BE2C (cell line): ENCODE measurements at regions not wholly inside any gene's neighbourhood (a gene's known extent, or its start where the extent isn't known, plus 50 kb on each side); places are given as distances from the start of the nearest gene placed in this dataset.

Experiments
- DNase-seq: peaks from one replicate; pipeline ENCODE4 v3.0.0-alpha.2; 2020
- H3K27me3 ChIP-seq: fragments of 250-450 bp; sonication (Bioruptor Pico); 2 replicates; pipeline ENCODE4 v1.5.1; 2020; ENCODE audit warnings: mild to moderate bottlenecking
- H3K36me3 ChIP-seq: fragments of 250-450 bp; sonication (Bioruptor Pico); 2 replicates; pipeline ENCODE4 v1.5.1; 2020; ENCODE audit warnings: mild to moderate bottlenecking
- H3K4me1 ChIP-seq: fragments of 250-450 bp; sonication (Bioruptor Pico); 2 replicates; pipeline ENCODE4 v1.5.1; 2020
- H3K4me3 ChIP-seq: 2 replicates; pipeline ENCODE4 v1.5.1; 2011; ENCODE audit warnings: low read depth, low read length
- H3K9me3 ChIP-seq: fragments of 250-450 bp; sonication (Bioruptor Pico); 2 replicates; pipeline ENCODE4 v1.5.1; 2020
- TF ChIP-seq, protein P1 (sequence below): IDR thresholded peaks from 2 replicates; pipeline ENCODE4 v1.5.1; 2012; ENCODE audit warnings: mild to moderate bottlenecking, low read depth, low read length

DNA sequence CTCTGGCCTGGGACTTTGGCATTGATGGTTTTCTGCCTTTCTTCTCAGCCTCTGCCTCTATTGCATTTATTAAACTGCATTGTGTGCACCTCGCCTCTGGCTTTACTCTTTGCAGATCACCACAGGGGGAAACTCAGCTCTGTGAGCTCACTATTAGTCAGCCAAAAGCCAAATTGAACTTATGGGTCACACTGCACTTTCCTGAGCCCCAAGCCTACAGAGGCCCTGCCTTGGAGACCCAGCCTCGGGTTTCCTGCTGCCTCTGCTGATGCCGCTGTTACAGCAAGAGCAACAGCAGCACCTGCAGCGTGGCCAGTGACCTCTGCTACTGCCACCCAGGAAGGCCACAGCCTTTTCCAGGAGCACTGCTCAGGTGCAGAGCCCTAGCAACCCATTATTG is 122.5 kb downstream of the DAD1 start:
- Histone ChIP-seq H3K36me3 (no peaks in the 10 kb centered on the region), H3K9me3 (no peaks in the 10 kb centered on the region), H3K4me1 (no peaks in the 10 kb centered on the region), H3K27me3 (no peaks in the 10 kb centered on the region), H3K4me3 (no peak overlapping the region)
- TF ChIP-seq, protein P1, sequence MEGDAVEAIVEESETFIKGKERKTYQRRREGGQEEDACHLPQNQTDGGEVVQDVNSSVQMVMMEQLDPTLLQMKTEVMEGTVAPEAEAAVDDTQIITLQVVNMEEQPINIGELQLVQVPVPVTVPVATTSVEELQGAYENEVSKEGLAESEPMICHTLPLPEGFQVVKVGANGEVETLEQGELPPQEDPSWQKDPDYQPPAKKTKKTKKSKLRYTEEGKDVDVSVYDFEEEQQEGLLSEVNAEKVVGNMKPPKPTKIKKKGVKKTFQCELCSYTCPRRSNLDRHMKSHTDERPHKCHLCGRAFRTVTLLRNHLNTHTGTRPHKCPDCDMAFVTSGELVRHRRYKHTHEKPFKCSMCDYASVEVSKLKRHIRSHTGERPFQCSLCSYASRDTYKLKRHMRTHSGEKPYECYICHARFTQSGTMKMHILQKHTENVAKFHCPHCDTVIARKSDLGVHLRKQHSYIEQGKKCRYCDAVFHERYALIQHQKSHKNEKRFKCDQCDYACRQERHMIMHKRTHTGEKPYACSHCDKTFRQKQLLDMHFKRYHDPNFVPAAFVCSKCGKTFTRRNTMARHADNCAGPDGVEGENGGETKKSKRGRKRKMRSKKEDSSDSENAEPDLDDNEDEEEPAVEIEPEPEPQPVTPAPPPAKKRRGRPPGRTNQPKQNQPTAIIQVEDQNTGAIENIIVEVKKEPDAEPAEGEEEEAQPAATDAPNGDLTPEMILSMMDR = no peak
- no peak for DNase-seq

DNA sequence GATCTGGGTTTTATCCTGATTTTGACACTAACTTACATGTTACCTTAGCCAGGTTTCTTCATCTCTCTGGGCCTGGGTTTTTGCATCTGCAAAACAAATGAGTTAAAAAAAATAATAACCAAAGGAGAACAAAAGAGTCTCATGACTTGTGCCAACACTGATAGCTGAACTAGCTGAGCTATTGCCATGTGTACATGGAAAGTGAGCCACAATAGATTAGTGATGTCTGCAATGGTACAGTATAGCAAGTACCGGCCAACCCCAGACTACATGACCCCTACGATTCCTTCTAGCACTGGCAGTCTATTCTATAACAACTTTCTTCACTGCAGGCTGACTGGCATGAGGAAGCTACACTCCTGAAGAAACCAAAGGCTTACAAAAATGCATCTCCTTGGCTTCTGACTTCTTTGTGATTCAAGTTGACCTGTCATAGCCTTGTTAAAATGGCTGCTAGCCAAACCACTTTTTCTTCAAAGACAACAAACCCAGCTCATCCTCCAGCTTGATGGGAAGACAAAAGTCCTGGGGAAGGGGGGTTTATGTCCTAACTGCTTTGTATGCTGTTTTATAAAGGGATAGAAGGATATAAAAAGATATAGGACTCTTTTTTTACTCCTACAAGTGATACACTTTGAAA is 123.7 kb downstream of the DAD1 start:
- no peak for DNase-seq
- H3K9me3 ChIP-seq = no peaks in the 10 kb centered on the region
- H3K4me1 ChIP-seq = no peaks in the 10 kb centered on the region
- TF ChIP-seq, protein P1 = no peak
- H3K4me3 ChIP-seq = no peak overlapping the region
- no peaks in the 10 kb centered on the region for H3K27me3 ChIP-seq
- H3K36me3 ChIP-seq = no peaks in the 10 kb centered on the region

DNA sequence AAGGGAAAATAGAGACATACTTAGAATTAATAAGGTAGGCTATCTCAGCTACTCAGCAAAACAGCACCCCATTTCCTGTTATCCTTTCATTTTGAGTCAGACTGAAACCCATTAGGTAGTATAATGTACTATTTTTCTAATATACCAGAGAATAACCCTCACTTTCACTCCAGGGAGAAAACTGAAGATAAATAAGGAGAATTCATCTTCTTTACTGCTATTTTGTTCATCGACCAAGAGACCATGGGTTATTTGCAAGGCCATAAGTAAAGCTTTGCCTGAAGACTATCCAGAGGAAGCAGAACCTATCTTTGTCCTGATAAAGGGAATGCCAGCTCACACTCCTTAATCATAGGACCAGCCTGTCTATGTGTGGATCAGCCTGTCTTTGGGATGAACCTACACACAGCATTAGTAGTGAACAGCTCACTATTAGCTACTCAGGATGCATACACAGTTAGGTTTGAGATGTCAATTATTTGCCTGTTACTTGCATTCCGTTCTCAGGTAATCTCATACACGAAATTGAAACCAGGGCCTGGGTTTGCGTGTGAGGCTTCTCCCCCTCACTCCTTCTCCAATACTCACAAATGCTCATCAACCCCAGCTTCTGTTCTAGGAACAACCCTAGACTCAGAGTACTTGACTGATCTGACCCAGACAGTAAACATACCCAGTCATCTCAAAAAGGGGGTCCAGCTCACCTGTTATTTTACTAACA is 124.4 kb downstream of the DAD1 start:
- H3K4me1 ChIP-seq = no peaks in the 10 kb centered on the region
- TF ChIP-seq, protein P1 = no peak
- no peaks in the 10 kb centered on the region for H3K36me3 ChIP-seq

DNA sequence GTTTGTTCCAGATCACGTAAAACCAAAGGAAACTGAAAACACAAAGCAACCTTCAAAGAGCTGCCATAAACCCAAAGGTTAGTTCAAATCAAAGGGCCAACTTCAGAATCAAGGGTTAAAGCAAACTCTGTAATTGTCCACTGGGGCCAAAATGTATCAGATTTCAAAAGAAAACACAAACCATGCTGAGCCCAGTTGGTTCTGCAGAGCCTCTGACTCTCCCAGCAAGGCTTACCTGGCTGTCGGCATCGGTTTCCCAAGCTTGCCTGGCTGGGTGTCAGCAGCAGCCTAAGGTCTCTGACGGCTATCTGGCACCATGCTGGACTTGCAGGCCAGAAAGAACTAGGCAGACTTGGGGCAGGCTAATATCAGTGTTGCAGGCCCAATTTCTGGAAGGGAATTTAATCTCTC is 125.3 kb downstream of the DAD1 start:
- Histone ChIP-seq H3K4me3 (no peak overlapping the region), H3K27me3 (no peaks in the 10 kb centered on the region; the same call in 1 of the 2 replicates), H3K9me3 (no peaks in the 10 kb centered on the region), H3K4me1 (no peaks in the 10 kb centered on the region), H3K36me3 (no peaks in the 10 kb centered on the region)
- TF ChIP-seq, protein P1 = no peak
- no peak for DNase-seq

More for the DNA sequence above, 124.4 kb downstream of the DAD1 start:
- no peaks in the 10 kb centered on the region; the same call in 1 of the 2 replicates for H3K27me3 ChIP-seq
- DNase-seq = no peak
- H3K9me3 ChIP-seq = no peaks in the 10 kb centered on the region
- H3K4me3 ChIP-seq = no peak overlapping the region

DNA sequence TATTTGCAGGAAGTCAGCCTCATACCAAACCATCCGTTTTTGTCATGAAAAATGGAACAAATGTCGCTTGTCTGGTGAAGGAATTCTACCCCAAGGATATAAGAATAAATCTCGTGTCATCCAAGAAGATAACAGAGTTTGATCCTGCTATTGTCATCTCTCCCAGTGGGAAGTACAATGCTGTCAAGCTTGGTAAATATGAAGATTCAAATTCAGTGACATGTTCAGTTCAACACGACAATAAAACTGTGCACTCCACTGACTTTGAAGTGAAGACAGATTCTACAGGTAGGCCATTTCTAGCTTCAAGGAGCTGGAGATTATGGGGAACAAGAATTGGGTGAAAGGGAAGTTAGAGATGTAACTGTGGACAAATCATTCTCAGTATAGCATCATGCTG is 126.1 kb downstream of the DAD1 start:
- Histone ChIP-seq H3K27me3 (no peaks in the 10 kb centered on the region; the same call in 1 of the 2 replicates), H3K4me1 (no peaks in the 10 kb centered on the region), H3K36me3 (no peaks in the 10 kb centered on the region), H3K4me3 (no peak overlapping the region), H3K9me3 (no peaks in the 10 kb centered on the region)
- no peak for DNase-seq
- TF ChIP-seq, protein P1 = no peak
